ENCODE measurements at regions not wholly inside any gene's neighbourhood (a gene's known extent, or its start where the extent isn't known, plus 50 kb on each side); places are given as distances from the start of the nearest gene placed in this dataset.

DNA sequence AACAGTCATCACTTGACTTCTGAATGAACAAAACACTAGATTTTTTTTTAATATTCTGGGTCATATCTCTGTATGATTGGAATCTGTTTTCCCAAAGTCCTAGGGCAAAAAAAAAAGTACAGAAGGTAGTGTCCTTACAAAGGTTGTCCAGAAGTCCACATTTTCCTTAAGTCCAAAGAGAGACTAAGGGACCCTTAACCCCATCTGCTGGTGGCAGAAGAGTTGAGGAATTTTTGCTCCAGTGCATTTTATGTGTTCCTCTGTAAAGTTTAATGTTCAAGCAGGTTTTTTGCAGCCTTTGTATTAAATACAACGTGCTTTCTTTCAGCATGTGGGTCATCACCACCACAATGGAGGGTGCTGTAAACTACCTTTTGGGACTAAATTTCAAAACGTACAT lies 215.9 kb downstream of the SP3 start:
- no peak overlapping the region for H2BK15ac ChIP-seq (ENCODE audit: low read depth, low read length)
- Mint-ChIP-seq H3K9me3 (no peaks in the 10 kb centered on the region), H3K27me3 (ENCODE audit: low read depth) (no peaks in the 10 kb centered on the region), H3K27ac (no peak overlapping the region), H3K4me1 (peaks cover 40 to 41% of the 10 kb centered on the region in 2 experiments), H3K36me3 (ENCODE audit: insufficient read depth in 1 of 3, low read depth in 3 of 3) (no peaks in the 10 kb centered on the region), H3K4me3 (no peak overlapping the region)
- no peaks in the 10 kb centered on the region for H3K79me2 ChIP-seq (ENCODE audit: insufficient read depth, low read length)
- H4K20me1 ChIP-seq (ENCODE audit: control insufficient read depth, insufficient read depth, insufficient read length) = no peaks in the 10 kb centered on the region
- no peak overlapping the region for H3K27ac ChIP-seq (ENCODE audit: insufficient read length, low read depth, low read length)
- no peak overlapping the region for H3K14ac ChIP-seq (ENCODE audit: insufficient read depth, low read length)
- WGBS (ENCODE audit: extremely low coverage, insufficient read length, low lambda C conversion rate) = no CpG with 5 or more reads among the region's 2 CpGs
- no peak overlapping the region for H4K91ac ChIP-seq (ENCODE audit: insufficient read length, low read depth, low read length)
- H3K9me3 ChIP-seq (ENCODE audit: control insufficient read depth, low read depth, low read length) = no peaks in the 10 kb centered on the region
- H2BK5ac ChIP-seq (ENCODE audit: insufficient read length, low read length) = no peak overlapping the region
- no peaks in the 10 kb centered on the region for H3K23me2 ChIP-seq (ENCODE audit: insufficient read length, low read depth, low read length, poor library complexity, severe bottlenecking)
- TF ChIP-seq, protein P1, sequence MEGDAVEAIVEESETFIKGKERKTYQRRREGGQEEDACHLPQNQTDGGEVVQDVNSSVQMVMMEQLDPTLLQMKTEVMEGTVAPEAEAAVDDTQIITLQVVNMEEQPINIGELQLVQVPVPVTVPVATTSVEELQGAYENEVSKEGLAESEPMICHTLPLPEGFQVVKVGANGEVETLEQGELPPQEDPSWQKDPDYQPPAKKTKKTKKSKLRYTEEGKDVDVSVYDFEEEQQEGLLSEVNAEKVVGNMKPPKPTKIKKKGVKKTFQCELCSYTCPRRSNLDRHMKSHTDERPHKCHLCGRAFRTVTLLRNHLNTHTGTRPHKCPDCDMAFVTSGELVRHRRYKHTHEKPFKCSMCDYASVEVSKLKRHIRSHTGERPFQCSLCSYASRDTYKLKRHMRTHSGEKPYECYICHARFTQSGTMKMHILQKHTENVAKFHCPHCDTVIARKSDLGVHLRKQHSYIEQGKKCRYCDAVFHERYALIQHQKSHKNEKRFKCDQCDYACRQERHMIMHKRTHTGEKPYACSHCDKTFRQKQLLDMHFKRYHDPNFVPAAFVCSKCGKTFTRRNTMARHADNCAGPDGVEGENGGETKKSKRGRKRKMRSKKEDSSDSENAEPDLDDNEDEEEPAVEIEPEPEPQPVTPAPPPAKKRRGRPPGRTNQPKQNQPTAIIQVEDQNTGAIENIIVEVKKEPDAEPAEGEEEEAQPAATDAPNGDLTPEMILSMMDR (conservative IDR thresholded peaks at IDR 0.05) = peak; percentile 37; the same call in 2 of the 3 replicates
- H2AFZ ChIP-seq (ENCODE audit: low read length) = no peak overlapping the region
- H3K56ac ChIP-seq (ENCODE audit: insufficient read length, low read depth, low read length) = no peak overlapping the region
- no peak overlapping the region for H3K4me2 ChIP-seq (ENCODE audit: insufficient read depth, insufficient read length, low read length)
- H2AK5ac ChIP-seq (ENCODE audit: insufficient read length, low read length) = no peak overlapping the region
- no peak for DNase-seq
- H3K79me1 ChIP-seq (ENCODE audit: insufficient read depth, low read depth, low read length, poor library complexity, severe bottlenecking) = no peaks in the 10 kb centered on the region
- H3K4me1 ChIP-seq (ENCODE audit: insufficient read depth, low read length) = peaks cover 13% of the 10 kb centered on the region
- no peak overlapping the region for H2BK120ac ChIP-seq (ENCODE audit: low read depth, low read length, poor library complexity, severe bottlenecking)
- H3T11ph ChIP-seq (ENCODE audit: low read length) = no peak overlapping the region
- no peak overlapping the region for H3K18ac ChIP-seq (ENCODE audit: insufficient read length, low read depth, low read length)
- H4K5ac ChIP-seq (ENCODE audit: insufficient read length, low read depth, low read length) = no peak overlapping the region
- H3K9ac ChIP-seq (ENCODE audit: extremely low read depth, insufficient read length, low read length) = no peak overlapping the region
- H2BK12ac ChIP-seq (ENCODE audit: insufficient read length, low read depth, low read length) = no peak overlapping the region
- no peak overlapping the region for H3K4ac ChIP-seq (ENCODE audit: low read depth, low read length)
- no peak overlapping the region for H3K23ac ChIP-seq (ENCODE audit: insufficient read length, low read depth, low read length)
- H3K27me3 ChIP-seq (ENCODE audit: insufficient read depth, low read length) = no peaks in the 10 kb centered on the region
- H2BK20ac ChIP-seq (ENCODE audit: low read depth, low read length, poor library complexity, severe bottlenecking) = no peak overlapping the region
- H4K8ac ChIP-seq (replicated peaks; ENCODE audit: insufficient read length, low read depth, low read length) = no peak overlapping the region
